NCI-H345 (cell line): ENCODE measurements at regions not wholly inside any gene's neighbourhood (a gene's known extent, or its start where the extent isn't known, plus 50 kb on each side); places are given as distances from the start of the nearest gene placed in this dataset.
"Not testable (repeated sequence)": the region's sequence is repeated elsewhere in the genome, so short reads cannot be mapped to it uniquely, and the experiment has no call there.

Experiments
- DNase-seq: peaks from one replicate; lab custom pipeline; 2025; lab: John Stamatoyannopoulos, UW

DNA sequence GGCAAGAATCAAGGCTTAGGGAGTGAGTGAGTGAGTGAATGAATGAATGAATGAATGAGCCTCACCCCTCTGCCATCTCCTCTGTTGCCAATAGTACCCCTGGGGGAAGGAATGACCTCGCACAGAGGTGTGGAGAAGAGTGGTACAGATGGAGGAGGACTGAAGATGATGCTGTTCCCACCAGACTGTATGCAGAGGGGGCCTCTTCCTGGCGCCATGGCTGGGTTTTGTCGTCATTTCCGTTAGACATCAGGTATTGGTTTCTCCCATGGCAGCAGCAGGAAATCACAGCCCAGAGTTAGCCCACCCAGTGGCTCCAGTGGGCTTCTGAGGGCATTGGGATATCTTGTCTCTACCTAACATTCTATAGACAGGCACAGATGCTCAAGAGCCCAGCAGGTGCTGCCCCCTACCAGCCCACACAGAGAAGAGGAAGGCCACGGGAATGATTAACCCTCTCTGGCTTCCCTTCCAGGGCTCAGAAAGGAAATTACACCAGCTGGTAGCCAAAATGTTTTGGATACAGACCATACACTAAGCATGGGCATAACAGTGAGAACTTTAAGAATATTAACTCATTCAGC is 109.8 kb upstream of the SLC6A11 start:
- DNase-seq: no peak

DNA sequence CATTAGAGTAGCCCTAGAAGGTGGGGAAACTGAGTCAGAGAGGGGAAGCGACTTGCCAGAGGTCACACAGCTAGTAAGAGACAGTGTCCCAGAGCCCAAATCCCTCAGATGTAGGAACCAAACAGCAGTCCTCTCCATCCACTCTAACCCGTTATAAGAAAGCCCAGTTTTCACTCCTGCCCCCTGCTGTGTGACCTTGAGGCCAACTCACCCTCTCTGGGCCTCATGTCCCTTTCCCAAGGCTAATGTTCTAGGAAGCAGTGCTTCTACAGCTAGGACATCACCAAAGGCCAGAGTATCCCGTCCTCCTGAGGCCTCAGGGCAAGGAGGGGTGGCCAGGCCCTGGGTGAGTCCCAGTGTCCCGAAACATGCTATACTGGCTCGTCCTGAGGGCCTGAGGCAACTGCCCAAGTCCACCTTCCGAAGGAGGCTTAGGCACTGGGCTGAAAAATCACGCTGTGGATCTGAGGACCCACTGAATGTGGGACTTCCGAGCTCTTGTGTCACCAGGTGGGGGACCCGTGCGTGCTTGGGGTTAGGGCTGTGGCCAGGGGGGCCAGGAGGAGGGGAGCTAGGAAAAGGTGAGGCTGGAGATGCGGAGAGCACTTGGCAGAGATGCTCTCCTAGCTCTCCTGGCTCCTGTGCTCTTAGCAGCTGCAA is 109.2 kb upstream of the SLC6A11 start:
- DNase-seq: no peak

DNA sequence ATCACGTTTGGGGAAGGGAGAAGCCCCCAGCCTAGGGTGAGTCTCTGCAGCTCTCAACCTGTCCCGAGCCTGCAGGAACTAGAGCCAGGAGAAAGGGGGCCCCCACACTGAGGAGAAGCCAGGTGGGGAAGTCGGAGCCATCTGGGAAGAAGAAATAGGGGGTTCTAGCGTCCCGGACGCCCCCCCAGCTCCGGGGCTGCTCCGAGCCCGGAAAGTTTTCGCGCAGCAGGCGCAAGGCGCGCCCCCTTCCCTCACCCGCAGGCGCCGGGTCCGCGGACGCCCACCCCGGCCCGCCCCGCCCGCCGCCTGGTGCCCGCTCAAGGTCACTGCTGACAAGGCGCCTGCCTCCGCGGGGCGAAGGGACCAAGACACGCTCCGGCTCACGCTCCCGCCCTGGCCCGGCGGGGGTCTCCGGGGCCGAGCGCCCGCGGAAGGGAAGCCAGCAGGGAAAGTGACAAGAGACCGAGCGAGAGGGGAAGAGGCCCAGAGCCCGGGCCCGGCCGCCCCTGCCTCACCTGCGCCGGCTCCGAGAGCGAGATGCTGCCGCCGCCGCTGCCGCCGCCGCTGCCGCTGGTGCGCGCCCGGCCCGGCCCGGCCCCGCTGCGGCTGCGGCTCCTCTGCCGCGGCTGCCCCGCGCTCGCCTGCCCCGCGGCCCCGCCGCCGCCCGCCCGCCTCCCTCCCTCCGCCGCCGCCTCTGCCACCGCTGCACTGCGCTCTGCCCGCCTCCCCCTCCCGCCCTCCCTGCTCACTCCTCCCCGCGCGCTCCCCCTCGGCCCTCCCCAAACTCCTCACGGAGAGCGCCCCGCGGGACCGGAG is 108.4 kb upstream of the SLC6A11 start:
- DNase-seq: no peak

DNA sequence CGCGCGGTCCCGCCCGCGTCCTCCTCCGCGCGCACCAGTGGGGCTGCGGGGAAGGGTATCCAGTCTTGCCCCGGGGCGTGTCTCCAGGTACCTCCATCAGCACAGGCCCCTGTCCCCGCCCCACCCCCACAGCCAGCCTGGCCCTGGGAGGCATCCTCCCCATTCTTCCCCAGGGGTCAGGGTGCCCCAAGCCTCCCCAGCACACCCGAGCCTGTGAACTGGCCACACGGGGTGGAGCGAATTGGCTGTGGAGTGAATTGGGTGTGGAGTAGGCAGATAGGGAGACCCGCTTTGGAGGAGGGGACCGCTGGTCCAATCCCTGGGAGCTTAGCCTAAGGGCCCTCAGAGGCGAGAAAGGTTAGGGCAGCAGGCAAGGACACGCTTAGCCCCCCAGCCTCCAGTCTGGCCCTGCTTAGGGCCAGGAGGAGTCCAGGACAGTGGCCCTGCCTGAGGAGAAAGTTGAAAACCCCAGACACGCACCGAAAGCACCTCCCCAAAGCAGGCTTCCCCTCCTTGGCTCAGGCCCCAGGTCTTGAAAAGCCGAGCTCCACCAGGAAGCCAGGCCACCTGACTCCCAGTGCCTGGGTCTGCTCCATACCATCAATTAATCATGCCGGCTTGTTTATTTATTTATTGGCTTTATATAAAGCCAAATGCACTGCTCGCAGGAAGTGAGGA is 107.7 kb upstream of the SLC6A11 start:
- no peak for DNase-seq

DNA sequence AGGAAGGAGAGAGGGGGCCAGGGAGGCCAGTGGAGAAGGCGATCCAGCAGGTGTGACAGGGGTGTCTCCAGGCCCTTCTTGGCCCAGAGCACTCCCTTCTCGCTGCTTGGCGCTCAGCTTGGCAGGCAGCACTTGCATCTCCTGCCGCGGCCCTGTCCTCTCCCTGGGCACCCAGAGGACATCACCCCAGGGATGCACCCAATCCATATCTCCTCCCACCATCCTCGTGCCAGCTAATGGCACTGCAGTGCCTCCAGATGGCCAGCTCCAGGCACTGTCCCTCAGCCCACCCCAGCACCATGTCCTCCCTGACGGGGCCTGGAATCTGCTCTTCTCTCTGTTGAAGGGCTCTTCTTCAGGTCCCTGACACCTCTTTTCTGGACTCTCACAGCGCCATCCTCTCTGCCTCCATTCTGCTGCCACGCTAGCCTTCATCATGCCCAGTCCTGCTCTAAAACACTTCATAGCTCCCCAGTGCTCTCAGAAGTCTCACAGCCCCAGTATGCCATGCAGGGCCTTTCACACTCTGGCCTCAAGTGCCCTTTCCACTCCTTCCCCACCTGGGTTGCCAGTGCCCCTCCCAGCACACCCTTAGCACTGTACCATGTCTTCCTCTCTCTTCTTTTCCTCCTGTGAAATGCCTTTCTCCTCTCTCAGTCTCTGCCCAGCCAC is 106.8 kb upstream of the SLC6A11 start:
- no peak for DNase-seq

DNA sequence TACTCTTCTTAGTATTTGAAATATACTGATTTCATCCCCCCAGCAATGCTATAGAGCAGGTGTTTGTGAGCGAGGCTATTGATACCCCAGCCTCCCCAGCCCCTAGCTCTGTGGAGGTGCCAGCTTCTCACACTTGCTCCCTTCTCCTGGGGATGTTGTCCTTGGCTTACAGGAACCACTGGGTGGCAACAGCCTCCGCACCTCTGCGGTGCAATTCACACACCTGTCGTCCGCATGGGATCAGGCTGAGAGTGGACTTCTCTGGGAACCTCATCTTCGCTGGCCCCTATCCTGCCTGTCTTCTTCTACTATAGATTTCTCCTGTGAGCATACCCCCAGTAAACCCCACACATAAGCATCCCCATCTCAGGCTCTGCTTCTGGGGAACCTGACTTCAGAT is 103.9 kb upstream of the SLC6A11 start:
- DNase-seq: no peak

DNA sequence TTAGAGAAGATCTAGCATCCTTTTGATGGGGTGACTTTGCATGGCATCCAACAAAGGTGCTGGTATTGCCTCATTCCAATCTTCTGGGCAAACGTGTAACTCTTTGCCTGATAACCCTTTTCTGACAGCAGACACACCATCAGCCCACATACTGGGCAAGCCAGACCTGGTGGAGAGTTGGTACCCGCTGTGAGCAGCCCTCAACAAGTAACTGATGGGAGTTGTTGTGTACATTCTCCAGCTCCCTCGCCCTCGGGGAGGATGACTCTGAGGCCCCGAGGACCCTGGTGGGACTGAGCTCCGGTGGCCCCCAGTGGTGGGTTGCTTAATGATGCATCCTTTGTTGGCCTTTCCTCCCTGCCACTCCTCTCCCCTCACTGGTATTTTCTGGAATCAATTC is 102.4 kb upstream of the SLC6A11 start:
- DNase-seq: no peak

DNA sequence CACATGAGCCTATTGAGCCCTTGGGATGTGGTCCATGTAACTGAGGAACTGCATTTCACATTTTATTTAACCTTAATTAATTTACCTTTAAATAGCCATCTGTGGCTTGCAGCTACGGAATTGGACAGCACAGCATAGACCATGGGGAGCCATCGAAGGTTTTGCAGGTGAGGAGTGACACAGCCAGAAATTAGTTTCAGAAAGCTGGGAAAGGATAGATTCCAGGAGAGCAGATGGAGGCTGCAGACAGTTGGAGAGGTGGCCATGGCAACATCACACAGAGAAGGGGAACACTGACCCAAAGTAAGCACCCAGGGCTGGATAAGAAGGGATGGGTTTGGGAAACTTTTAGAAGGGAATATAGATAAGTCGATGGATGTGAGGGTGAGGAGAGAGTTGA is 100.1 kb upstream of the SLC6A11 start:
- no peak for DNase-seq

DNA sequence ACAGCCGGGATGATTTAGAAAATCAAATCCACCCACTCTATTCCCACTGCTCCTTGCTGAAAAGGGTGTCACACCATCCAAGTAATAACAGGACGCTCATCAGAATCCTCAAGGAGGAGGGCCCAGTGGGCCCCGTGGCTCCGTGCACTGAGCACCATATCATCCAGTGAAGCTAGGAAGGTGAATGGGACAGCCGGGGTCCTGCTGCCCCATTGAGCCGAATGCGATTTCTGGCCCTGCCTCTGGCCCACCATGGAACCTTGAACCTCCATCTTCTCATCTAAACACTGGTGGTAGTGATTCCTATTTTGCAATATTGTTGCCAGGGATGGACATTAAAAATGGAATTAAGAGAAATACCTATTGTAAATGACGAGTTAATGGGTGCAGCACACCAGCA is 99.1 kb upstream of the SLC6A11 start:
- DNase-seq: no peak

DNA sequence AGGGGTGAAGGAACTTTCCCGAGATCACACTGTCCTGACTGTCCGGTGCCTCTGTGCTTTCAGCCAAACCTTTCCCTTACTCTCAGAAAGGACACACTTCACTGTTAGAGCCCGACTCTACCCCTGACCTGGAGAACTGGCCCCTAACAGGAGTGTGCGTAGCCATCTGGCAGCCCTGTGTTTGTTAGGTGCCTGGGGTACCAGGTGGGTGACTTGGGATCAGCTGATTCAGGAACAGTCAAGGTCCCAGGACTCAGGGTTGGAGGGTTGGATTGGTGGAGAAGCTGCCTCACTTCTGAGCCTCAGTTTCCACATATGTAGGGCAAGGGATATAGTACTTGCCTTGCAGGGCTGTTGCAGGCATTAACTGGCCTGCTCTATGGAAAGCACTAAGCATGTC is 98.3 kb upstream of the SLC6A11 start:
- no peak for DNase-seq

DNA sequence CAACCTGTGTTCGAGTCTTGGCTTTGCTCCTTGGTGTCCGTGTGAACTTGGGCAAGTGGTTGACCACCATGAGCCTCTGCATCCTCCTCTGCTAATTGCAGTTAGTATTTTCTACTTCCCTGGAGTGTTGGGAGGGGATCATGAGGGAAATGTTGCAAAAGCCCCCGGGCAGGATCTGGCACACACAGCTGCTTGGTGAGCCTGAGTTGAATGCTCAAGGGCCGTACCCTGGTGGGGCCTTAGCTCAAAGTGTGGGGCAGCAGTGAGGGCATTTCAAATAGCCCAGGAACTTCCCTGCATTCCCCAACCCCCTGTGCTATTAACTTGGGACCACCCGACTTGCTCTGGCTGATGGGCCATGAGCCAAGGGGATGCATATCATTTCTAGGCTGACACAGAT is 94.9 kb upstream of the SLC6A11 start:
- DNase-seq: no peak

DNA sequence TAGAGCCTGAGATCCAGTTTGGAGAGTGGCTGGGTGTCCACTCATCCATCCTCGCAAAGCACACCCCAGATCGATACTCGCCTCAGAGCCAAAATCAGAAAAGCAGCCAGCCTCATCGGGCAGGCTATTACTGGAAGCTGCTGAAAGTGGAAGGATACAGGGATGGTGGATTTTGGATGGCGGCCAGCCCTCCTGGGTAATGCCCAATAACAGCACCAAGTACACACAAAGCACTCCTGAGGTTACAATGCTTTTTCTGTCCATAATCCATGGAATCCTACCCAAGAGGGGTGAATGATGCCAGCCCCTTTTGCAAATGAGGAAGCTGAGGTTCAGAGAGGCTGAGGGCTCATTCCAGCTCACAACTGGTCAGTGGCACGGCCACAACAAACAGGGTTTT is 93.1 kb upstream of the SLC6A11 start:
- peak; percentile 53 for DNase-seq

DNA sequence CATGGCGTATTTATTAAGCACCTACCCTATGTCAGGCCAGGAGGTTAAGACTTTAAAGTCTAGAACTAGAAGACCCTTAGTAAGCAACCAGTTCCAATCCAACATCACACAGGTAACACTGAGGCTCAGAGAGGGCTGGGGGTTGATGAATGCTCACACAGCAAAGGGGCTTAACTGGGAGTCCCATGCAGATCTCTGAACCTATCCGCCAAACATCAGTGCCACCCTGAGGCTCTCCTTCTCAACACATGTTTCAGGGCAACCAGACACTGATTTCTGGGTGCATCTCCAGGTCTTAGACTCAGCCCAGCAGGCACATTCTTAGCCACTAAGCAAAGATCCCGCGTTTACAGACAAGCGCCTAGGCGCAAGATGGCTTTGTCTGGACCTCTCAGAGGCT is 92.0 kb upstream of the SLC6A11 start:
- no peak for DNase-seq

DNA sequence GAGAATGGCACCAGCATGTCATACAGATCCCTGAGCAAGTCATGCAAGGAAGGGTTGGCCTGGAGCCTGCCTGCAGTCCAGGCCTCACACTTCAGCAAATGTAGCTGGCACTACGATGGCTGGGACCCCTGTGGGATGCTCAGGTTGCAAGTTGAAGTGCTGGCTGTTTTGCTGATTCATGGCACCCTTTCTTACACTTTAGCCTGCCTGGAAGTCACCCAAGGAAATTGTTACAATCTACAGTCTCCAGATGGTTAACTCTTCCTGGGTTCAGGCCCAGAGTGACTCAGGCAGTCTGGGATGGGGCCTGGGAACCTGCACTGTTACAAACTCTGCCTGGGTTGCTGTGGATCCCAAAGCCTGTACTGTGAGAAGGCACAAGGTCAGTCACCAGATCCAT is 91.0 kb upstream of the SLC6A11 start:
- DNase-seq: no peak

DNA sequence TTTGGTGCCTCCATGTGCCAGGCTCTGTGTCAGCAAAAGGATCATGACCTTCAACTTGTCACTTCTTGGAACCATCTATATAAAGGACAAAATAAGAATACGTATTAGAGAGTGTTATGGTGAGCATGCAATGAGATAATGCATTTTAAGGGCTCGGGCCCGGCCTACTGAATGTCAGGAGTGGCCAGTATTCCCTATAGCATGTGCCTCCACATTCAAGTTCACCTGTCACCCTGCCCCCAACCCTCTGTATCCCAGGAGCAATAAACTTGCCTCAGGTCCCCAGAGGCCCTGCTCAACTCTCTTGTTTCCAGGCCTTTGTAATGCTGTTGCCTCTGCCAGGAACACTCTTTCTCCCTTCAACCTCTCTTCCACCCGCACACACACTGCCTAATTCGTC is 90.2 kb upstream of the SLC6A11 start:
- DNase-seq: no peak

DNA sequence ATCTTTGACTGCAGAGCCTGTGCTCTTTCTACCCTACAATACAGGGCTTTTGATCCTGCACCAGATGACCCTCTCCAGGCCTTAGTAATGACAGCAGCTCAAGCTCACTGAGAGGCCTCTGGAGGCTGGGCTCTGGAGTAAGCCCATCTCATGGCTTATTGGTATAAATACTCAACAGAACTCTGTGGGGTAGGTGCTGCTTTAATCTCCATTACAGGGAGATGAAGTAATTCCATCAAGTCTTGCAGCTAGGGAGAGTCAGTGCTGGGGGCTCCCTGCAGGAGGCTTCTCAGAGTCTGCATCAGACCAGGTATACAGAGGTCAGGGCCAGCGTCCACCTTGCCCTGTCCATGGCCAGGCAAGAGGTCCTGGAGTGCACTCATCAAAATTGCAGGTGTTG is 89.2 kb upstream of the SLC6A11 start:
- no peak for DNase-seq

DNA sequence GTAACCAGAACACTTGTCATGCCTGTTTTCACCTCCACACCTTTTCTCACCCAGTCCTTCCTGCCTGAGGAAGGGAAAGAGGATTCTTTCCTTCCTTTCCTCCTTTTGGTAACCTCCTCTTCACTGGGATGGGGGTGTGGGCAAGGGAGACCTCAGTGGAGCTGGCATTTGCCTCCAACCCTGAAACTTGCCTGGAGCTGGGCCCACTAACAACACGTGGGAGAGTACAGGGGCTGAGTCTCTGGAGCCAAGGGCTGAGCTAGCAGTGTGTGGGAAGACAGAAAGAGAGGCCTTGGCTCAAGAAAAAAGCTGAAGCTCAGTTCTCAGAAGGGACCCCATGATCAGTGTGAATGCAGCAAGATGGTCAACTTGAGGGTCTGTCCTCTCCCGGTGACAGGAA is 86.6 kb upstream of the SLC6A11 start:
- no peak for DNase-seq

DNA sequence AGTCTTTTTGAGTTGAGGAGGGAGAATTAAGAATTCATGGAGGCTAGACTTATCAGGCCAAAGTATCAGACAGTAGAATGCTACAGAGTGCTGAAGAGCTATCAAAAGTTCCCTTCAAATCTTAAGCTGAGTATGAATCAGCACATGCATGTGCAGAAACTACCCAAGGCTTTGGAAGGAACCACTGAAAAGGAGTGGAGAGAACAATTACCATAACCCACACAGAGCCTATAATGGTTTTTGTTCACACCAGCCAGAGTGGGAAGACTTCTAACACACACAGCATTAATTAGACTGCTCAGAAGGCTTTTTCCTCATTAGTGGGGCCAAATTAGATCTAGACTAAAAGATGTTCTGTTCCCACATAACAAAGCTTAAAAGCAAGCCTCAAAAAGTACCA is 83.7 kb upstream of the SLC6A11 start:
- DNase-seq: no peak

DNA sequence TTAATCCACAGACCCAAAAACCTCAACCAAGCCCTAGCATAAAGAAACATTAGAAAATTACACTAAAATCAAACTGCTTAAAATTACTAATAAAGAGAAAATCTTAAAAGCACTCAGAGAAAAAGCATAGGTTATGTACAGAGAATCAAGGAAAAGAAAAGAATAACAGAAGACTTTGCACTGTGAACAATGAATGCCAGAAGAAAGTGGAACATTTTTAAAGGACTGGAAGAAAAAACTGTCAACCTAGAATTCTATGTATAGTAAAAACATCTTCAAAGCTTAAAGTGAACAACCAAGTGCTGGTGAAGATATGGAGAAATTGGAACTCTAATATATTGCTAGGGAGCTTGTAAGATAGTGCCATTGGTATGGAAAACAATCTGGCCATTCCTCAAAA is 82.7 kb upstream of the SLC6A11 start:
- no peak for DNase-seq

DNA sequence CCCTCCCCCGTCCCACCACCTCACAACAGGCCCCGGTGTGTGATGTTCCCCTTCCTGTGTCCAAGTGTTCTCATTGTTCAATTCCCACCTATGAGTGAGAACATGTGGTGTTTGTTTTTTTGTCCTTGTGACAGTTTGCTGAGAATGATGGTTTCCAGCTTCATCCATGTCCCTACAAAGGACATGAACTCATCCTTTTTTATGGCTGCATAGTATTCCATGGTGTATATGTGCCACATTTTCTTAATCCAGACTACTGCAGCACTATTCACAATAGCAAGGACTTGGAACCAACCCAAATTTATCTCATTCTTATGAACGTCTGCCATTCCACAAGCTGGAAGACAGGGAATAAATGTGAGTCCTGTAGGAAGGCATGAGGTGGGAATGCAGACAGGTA is 79.6 kb upstream of the SLC6A11 start:
- not testable (repeated sequence) for DNase-seq

DNA sequence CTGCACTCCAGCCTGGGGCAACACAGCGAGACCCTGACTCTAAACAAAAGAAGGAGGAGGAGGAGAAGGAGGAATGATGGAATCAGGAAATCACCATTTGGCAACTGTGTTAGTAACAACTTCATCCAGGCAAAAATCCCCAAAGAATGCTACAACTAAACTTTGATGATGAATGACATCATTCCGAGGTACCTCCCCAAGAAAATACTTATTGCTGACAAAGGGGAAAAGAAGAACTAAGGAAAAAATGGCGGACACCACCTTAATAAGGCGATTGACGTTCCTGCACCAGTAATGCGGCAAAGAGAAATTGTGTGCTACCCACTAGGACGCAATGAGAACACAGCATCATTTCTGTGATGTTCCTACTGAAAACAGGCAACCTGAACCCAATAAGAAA is 78.2 kb upstream of the SLC6A11 start:
- no peak for DNase-seq

DNA sequence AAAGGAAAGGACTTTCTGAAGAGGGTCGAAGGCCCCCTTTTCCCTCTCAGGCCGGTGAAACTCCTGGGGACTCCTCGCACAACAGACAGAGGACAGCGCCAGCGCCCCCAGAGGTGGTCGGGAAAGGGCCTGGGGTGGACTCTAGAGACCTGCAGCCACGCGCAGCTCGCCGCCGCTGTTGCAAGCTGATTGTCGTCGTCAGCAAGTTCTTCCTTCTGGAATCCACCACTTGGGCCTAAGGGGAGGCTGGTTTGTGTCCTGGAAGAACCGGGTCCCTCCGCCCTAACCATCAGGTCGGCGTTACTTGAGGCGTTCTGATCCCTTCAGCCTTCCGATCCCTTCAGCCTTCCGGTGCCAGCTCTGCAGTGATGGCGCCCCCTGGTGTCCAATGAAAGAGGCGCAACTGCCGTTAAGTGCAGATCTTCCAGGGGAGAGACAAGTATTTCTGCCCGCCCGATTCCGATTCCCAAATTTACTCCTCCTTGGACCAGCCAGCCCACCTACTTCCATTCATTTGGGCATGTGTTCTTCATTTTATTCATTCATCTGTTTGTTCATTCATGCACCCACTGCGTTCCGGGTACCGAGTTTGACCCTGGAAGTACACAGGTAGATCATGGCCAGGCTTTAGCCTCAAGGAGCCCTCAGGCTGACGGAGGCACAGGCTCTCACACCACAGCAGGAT is 77.2 kb upstream of the SLC6A11 start:
- peak; percentile 60 for DNase-seq
